ENCODE measurements at regions not wholly inside any gene's neighbourhood (a gene's known extent, or its start where the extent isn't known, plus 50 kb on each side); places are given as distances from the start of the nearest gene placed in this dataset.

- DNase-seq (ENCODE audit: low spot score) (no peak), FAIRE-seq (no peak), ATAC-seq (no peak)
- no peak overlapping the region for H3K4me2 ChIP-seq (ENCODE audit: low read depth, low read length)
- no peaks in the 10 kb centered on the region for H3K4me1 ChIP-seq (ENCODE audit: insufficient read depth, low read length)
- H3K9me3 ChIP-seq (ENCODE audit: low read length), result peaks cover 59% of the 10 kb centered on the region
- TF ChIP-seq ZNF670 (CRISPR knock-in tag; IDR thresholded peaks at IDR 0.05; ENCODE audit: borderline replicate concordance), result no peak
- 0 out of 4 replicates have a peak, but pooled peaks of 1 of the 2 experiments have one; percentile 5 for TF ChIP-seq MAFK (conservative IDR thresholded peaks at IDR 0.05 in 1 of 2, IDR thresholded peaks at IDR 0.05 in 1 of 2; ENCODE audit: low read length in 2 of 2)
- no TSS peak for BruUV-seq (replicated peaks)
- intact Hi-C loops (cut with micrococcal nuclease; ENCODE audit: unreplicated experiment) (no loop called here), in situ Hi-C loops (cut with HindIII; ENCODE audit: extremely low pct_ligation_motif_present, low pct_unique_long_range_greater_than_20kb) (no loop called here)
- WGBS (ENCODE audit: low lambda C conversion rate), result 2% methylated on average over 2 of the region's 2 CpGs
- H2AFZ ChIP-seq (ENCODE audit: low read length), result no peak overlapping the region
- H3K9ac ChIP-seq (ENCODE audit: insufficient read depth, low read depth, low read length), result no peak overlapping the region
- no peaks in the 10 kb centered on the region for H3K27me3 ChIP-seq (ENCODE audit: control insufficient read depth in 1 of 2, insufficient read depth in 2 of 2, low read length in 2 of 2)
- no peaks in the 10 kb centered on the region for H3K79me2 ChIP-seq (ENCODE audit: insufficient read depth, low read length)
- H3K36me3 ChIP-seq (replicated peaks in 1 of 2; ENCODE audit: control insufficient read depth in 1 of 2, insufficient read depth in 2 of 2, low read length in 2 of 2), result no peaks in the 10 kb centered on the region
- ChIA-PET CTCF (ENCODE audit: low intra/inter-chr PET ratio, low total read pairs) (no interaction called here), POLR2A (no interaction called here)
- H3K27ac ChIP-seq (ENCODE audit: extremely low read length, insufficient read depth, low read length), result no peak overlapping the region
- no peaks in the 10 kb centered on the region for H4K20me1 ChIP-seq (ENCODE audit: insufficient read depth, low read length)
- no peak overlapping the region for H3K4me3 ChIP-seq (replicated peaks in 1 of 3; ENCODE audit: insufficient read depth in 1 of 3, low read depth in 2 of 3, low read length in 3 of 3)
These were observed 401.3 kb downstream of the PCDH17 start for GRCh38 chr13:58032676-58033460.

GRCh38 chr13:58043971-58044370, 412.4 kb downstream of the PCDH17 start:
- ATAC-seq (no peak), DNase-seq (ENCODE audit: low spot score) (no peak), FAIRE-seq (no peak)
- WGBS (ENCODE audit: low lambda C conversion rate), result 2% methylated on average over 2 of the region's 2 CpGs
- Histone ChIP-seq H3K27ac (ENCODE audit: extremely low read length, insufficient read depth, low read length) (no peak overlapping the region), H3K9ac (ENCODE audit: insufficient read depth, low read depth, low read length) (no peak overlapping the region), H4K20me1 (ENCODE audit: insufficient read depth, low read length) (no peaks in the 10 kb centered on the region), H2AFZ (ENCODE audit: low read length) (no peak overlapping the region), H3K79me2 (ENCODE audit: insufficient read depth, low read length) (no peaks in the 10 kb centered on the region), H3K36me3 (replicated peaks in 1 of 2; ENCODE audit: control insufficient read depth in 1 of 2, insufficient read depth in 2 of 2, low read length in 2 of 2) (no peaks in the 10 kb centered on the region), H3K4me3 (replicated peaks in 1 of 3; ENCODE audit: insufficient read depth in 1 of 3, low read depth in 2 of 3, low read length in 3 of 3) (no peak overlapping the region), H3K4me1 (ENCODE audit: insufficient read depth, low read length) (no peaks in the 10 kb centered on the region), H3K9me3 (ENCODE audit: low read length) (peaks cover 58% of the 10 kb centered on the region), H3K4me2 (ENCODE audit: low read depth, low read length) (no peak overlapping the region), H3K27me3 (ENCODE audit: control insufficient read depth in 1 of 2, insufficient read depth in 2 of 2, low read length in 2 of 2) (no peaks in the 10 kb centered on the region; a peak in 1 of 5 replicates)
- intact Hi-C loops (cut with micrococcal nuclease; ENCODE audit: unreplicated experiment) (no loop called here), in situ Hi-C loops (cut with HindIII; ENCODE audit: extremely low pct_ligation_motif_present, low pct_unique_long_range_greater_than_20kb) (no loop called here)
- ChIA-PET CTCF (ENCODE audit: low intra/inter-chr PET ratio, low total read pairs) (no interaction called here), POLR2A (no interaction called here)
- no TSS peak for BruUV-seq (replicated peaks)
- TF ChIP-seq ZNF646 (CRISPR knock-in tag; IDR thresholded peaks at IDR 0.05) (no peak), ZMYM3 (CRISPR knock-in tag; IDR thresholded peaks at IDR 0.05) (no peak), BATF2 (CRISPR knock-in tag; IDR thresholded peaks at IDR 0.05) (no peak), ONECUT2 (CRISPR knock-in tag; IDR thresholded peaks at IDR 0.05) (no peak)

Data from HepG2 (cell line).